Smooth muscle cell (in vitro differentiated cells): ENCODE measurements at regions not wholly inside any gene's neighbourhood (a gene's known extent, or its start where the extent isn't known, plus 50 kb on each side); places are given as distances from the start of the nearest gene placed in this dataset.
"Not testable (repeated sequence)": the region's sequence is repeated elsewhere in the genome, so short reads cannot be mapped to it uniquely, and the experiment has no call there.

Experiments
- DNase-seq: peaks from one replicate; lab custom pipeline; 2025; ENCODE audit not compliant: unreplicated experiment; lab: John Stamatoyannopoulos, UW
- H2AFZ ChIP-seq: fragments of 200-600 bp; sonication (generic); 2 replicates; pipeline ENCODE4 v1.6.0; 2016; ENCODE audit warnings: antibody characterized with exemption, low read depth, mild to moderate bottlenecking
- H3F3A ChIP-seq: fragments of 200-600 bp; sonication (generic); 2 replicates; pipeline ENCODE4 v1.6.0; 2017; ENCODE audit warnings: antibody characterized with exemption, low read depth
- H3K27ac ChIP-seq: fragments of 200-600 bp; sonication (generic); 2 replicates; pipeline ENCODE4 v1.5.1; 2016; ENCODE audit warnings: low read depth, mild to moderate bottlenecking
- H3K27me3 ChIP-seq: fragments of 200-600 bp; sonication (generic); 2 replicates; pipeline ENCODE4 v1.6.1; 2016; ENCODE audit warnings: low read depth, mild to moderate bottlenecking
- H3K36me3 ChIP-seq: fragments of 200-600 bp; sonication (generic); 2 replicates; pipeline ENCODE4 v1.5.1; 2016; ENCODE audit warnings: low read depth
- H3K4me1 ChIP-seq: fragments of 200-600 bp; sonication (generic); 2 replicates; pipeline ENCODE4 v1.5.1; 2016; ENCODE audit warnings: low read depth
- H3K4me2 ChIP-seq: fragments of 200-600 bp; sonication (generic); 2 replicates; pipeline ENCODE4 v1.6.0; 2016; ENCODE audit warnings: mild to moderate bottlenecking
- H3K4me3 ChIP-seq: fragments of 200-600 bp; sonication (generic); 2 replicates; pipeline ENCODE4 v1.5.1; 2016; ENCODE audit warnings: mild to moderate bottlenecking
- H3K79me2 ChIP-seq: fragments of 200-600 bp; sonication (generic); 2 replicates; pipeline ENCODE4 v1.6.0; 2016; ENCODE audit warnings: low read depth, mild to moderate bottlenecking
- H3K9ac ChIP-seq: fragments of 200-600 bp; sonication (generic); 2 replicates; pipeline ENCODE4 v1.6.0; 2016; ENCODE audit warnings: low read depth
- H3K9me3 ChIP-seq: fragments of 200-600 bp; sonication (generic); replicated peaks from 2 replicates; pipeline ENCODE4 v1.5.1; 2016; ENCODE audit warnings: low read depth
- H4K20me1 ChIP-seq: fragments of 200-600 bp; sonication (generic); 2 replicates; pipeline ENCODE4 v1.6.0; 2016; ENCODE audit warnings: low read depth
- WGBS: methylation state at CpG from one replicate; pipeline ENCODE4 v1.1.7; 2016; ENCODE audit warnings: low lambda C conversion rate; 5-methylcytosine and 5-hydroxymethylcytosine counted together
- TF ChIP-seq, protein P1 (sequence below): fragments of 200-600 bp; sonication (generic); IDR thresholded peaks from 2 replicates; pipeline ENCODE4 v1.5.1; 2017; ENCODE audit warnings: borderline replicate concordance, mild to moderate bottlenecking, antibody characterized with exemption; ENCODE audit not compliant: insufficient read depth, poor library complexity, severe bottlenecking

DNA sequence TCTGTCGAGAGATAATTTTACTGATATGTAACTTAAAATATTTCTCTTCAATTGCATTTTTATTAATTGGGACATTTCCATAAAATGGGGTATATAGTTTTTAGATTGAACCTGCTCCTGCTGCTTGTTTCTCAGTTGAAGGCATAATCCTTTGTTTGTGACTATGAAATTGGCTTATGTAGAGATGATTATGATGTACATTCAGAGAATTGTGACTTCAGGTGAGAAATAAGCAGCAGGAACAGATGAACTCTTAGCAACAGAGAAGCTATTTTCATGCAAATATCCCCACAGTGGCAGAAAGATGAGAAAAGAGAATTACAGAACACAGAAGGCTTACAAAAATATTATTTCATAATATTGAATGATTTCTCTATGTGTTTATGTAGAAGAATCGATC lies 1499.5 kb upstream of the ADGRL3 start:
- DNase-seq = no peak
- no peak overlapping the region for H2AFZ ChIP-seq
- 93% methylated on average over 2 of the region's 2 CpGs for WGBS
- peaks cover 4% of the 10 kb centered on the region for H3K27me3 ChIP-seq
- TF ChIP-seq, protein P1, sequence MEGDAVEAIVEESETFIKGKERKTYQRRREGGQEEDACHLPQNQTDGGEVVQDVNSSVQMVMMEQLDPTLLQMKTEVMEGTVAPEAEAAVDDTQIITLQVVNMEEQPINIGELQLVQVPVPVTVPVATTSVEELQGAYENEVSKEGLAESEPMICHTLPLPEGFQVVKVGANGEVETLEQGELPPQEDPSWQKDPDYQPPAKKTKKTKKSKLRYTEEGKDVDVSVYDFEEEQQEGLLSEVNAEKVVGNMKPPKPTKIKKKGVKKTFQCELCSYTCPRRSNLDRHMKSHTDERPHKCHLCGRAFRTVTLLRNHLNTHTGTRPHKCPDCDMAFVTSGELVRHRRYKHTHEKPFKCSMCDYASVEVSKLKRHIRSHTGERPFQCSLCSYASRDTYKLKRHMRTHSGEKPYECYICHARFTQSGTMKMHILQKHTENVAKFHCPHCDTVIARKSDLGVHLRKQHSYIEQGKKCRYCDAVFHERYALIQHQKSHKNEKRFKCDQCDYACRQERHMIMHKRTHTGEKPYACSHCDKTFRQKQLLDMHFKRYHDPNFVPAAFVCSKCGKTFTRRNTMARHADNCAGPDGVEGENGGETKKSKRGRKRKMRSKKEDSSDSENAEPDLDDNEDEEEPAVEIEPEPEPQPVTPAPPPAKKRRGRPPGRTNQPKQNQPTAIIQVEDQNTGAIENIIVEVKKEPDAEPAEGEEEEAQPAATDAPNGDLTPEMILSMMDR = no peak
- H3K9me3 ChIP-seq = no peaks in the 10 kb centered on the region
- H3K4me1 ChIP-seq = no peaks in the 10 kb centered on the region
- no peaks in the 10 kb centered on the region for H3K36me3 ChIP-seq
- H3K4me2 ChIP-seq = no peak overlapping the region
- no peak overlapping the region for H3K27ac ChIP-seq
- H3F3A ChIP-seq = no peaks in the 10 kb centered on the region
- H4K20me1 ChIP-seq = no peaks in the 10 kb centered on the region
- H3K79me2 ChIP-seq = no peaks in the 10 kb centered on the region
- no peak overlapping the region for H3K4me3 ChIP-seq
- no peak overlapping the region for H3K9ac ChIP-seq

DNA sequence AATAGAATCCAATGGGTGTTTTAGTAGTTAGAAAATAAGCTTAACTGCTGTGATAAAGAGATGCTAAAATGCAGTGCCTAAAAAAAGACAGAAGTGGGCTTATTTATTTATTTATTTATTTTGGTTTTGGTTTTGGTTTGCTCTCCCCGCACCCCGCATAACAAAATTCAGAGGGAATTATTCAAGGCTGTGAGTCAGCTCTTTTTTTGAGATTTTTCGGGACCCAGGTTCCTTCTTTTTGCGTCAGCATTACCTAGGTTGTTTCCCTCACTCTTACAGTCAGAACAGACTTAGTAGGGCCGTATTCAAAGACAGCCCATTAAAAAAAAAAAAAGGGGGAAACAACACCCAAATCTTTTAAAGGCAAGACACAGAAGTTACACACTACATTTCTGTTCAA lies 1495.5 kb upstream of the ADGRL3 start:
- H3K27ac ChIP-seq = no peak overlapping the region
- H3K79me2 ChIP-seq = no peaks in the 10 kb centered on the region
- H3K36me3 ChIP-seq = no peaks in the 10 kb centered on the region
- no peak overlapping the region for H3K4me2 ChIP-seq
- H2AFZ ChIP-seq = no peak overlapping the region
- H4K20me1 ChIP-seq = no peaks in the 10 kb centered on the region
- DNase-seq = no peak
- no peaks in the 10 kb centered on the region for H3F3A ChIP-seq
- H3K27me3 ChIP-seq = no peaks in the 10 kb centered on the region
- TF ChIP-seq, protein P1 = no peak
- 93% methylated on average over 5 of the region's 5 CpGs for WGBS
- H3K4me1 ChIP-seq = no peaks in the 10 kb centered on the region
- no peak overlapping the region for H3K9ac ChIP-seq
- H3K9me3 ChIP-seq = no peaks in the 10 kb centered on the region
- H3K4me3 ChIP-seq = no peak overlapping the region

GRCh38 chr4:59712470-59712869 lies 1487.7 kb upstream of the ADGRL3 start:
- no peak overlapping the region for H3K9ac ChIP-seq
- no peaks in the 10 kb centered on the region for H4K20me1 ChIP-seq
- no peaks in the 10 kb centered on the region for H3K79me2 ChIP-seq
- no peak for DNase-seq
- WGBS = 37% methylated on average over 1 of the region's 1 CpG
- H3K4me1 ChIP-seq = no peaks in the 10 kb centered on the region
- TF ChIP-seq, protein P1 = no peak
- no peak overlapping the region for H3K27ac ChIP-seq
- no peaks in the 10 kb centered on the region for H3K27me3 ChIP-seq
- H3K4me2 ChIP-seq = peak overlapping the region; percentile 23
- no peaks in the 10 kb centered on the region for H3F3A ChIP-seq
- H3K4me3 ChIP-seq = no peak overlapping the region
- H3K36me3 ChIP-seq = no peaks in the 10 kb centered on the region
- no peaks in the 10 kb centered on the region for H3K9me3 ChIP-seq
- no peak overlapping the region for H2AFZ ChIP-seq

DNA sequence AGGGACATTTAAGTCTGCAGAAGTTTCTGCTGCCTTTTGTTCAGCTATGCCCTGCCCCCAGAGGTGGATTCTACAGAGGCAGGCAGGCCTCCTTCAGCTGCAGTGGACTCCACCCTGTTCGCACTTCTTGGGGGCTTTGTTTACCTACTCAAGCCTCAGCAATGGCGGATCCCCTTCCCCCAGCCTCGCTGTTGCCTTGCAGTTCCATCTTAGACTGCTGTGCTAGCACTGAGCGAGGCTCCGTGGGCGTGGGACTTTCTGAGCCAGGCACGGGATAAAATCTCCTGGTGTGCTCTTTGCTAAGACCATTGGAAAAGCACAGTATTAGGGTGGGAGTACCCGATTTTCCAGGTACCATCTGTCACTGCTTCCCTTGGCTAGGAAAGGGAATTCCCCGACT lies 1475.8 kb upstream of the ADGRL3 start:
- not testable (repeated sequence) for H2AFZ ChIP-seq, H3K4me2 ChIP-seq, H3K9me3 ChIP-seq, H3F3A ChIP-seq, H3K9ac ChIP-seq, H3K4me1 ChIP-seq, H3K36me3 ChIP-seq, H3K4me3 ChIP-seq, H4K20me1 ChIP-seq, DNase-seq, H3K79me2 ChIP-seq, H3K27me3 ChIP-seq, H3K27ac ChIP-seq
- 95% methylated on average over 9 of the region's 9 CpGs for WGBS
